ENCODE measurements at regions not wholly inside any gene's neighbourhood (a gene's known extent, or its start where the extent isn't known, plus 50 kb on each side); places are given as distances from the start of the nearest gene placed in this dataset.

DNA sequence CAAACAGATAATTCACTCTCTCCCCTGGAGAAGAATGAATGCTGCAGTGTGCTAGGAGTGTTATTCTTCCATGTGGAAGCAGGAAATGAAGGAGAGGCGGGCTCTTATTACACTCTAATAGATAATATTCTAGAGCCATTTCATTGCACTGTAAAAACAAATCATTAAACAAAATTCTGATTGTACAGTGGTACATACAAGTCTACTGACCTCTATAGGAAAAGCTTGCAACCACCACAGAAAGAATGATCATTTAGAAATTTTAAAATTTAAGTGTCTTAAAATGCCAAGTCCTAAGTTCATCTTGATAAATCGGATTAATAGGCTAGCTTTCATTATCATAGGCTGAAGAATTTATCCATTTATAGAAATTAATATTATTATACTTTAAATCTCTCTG is 960.3 kb upstream of the LRRN3 start:
- Histone ChIP-seq H3K27ac (no peak overlapping the region), H3K27me3 (ENCODE audit: insufficient read depth in 3 of 3, low read length in 2 of 3) (no peaks in the 10 kb centered on the region), H3K36me3 (ENCODE audit: insufficient read depth in 1 of 2, low read depth in 1 of 2) (no peaks in the 10 kb centered on the region), H3K9me3 (no peaks in the 10 kb centered on the region), H3K4me1 (no peaks in the 10 kb centered on the region), H3K4me3 (no peak overlapping the region)
- no peak for DNase-seq
- ATAC-seq = no peak
- WGBS, 3 donors = 66 to 80% (median 74%) methylated on average over 2 of the region's 2 CpGs
- intact Hi-C loops (cut with DNase I) = no loop called here
- TF ChIP-seq, protein P1, sequence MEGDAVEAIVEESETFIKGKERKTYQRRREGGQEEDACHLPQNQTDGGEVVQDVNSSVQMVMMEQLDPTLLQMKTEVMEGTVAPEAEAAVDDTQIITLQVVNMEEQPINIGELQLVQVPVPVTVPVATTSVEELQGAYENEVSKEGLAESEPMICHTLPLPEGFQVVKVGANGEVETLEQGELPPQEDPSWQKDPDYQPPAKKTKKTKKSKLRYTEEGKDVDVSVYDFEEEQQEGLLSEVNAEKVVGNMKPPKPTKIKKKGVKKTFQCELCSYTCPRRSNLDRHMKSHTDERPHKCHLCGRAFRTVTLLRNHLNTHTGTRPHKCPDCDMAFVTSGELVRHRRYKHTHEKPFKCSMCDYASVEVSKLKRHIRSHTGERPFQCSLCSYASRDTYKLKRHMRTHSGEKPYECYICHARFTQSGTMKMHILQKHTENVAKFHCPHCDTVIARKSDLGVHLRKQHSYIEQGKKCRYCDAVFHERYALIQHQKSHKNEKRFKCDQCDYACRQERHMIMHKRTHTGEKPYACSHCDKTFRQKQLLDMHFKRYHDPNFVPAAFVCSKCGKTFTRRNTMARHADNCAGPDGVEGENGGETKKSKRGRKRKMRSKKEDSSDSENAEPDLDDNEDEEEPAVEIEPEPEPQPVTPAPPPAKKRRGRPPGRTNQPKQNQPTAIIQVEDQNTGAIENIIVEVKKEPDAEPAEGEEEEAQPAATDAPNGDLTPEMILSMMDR (IDR thresholded peaks at IDR 0.05) = no peak

DNA sequence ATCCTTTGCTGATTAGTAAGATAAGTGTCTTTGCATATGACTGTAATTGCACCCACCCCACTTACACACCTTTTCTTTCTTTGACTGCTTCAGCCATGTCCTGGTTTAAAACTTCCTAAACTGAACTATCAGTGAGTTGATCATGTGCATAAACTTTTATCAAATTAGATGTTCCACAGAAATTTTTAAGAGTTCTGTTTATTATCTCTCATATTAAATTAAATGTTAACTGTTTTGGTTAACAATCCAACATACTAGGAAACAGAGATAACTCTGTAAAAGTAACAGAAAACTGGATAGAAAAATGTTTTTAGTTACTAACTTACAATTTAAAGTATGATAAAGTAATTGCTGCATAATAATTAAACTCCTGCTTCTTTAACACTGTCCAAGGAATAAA is 959.6 kb upstream of the LRRN3 start:
- H3K27me3 ChIP-seq (ENCODE audit: insufficient read depth in 3 of 3, low read length in 2 of 3) = no peaks in the 10 kb centered on the region
- DNase-seq (no peak), ATAC-seq (no peak)
- H3K4me1 ChIP-seq = no peaks in the 10 kb centered on the region
- TF ChIP-seq, protein P1 (IDR thresholded peaks at IDR 0.05) = no peak
- no peaks in the 10 kb centered on the region for H3K9me3 ChIP-seq
- no peaks in the 10 kb centered on the region for H3K36me3 ChIP-seq (ENCODE audit: insufficient read depth in 1 of 2, low read depth in 1 of 2)
- intact Hi-C loops (cut with DNase I) = no loop called here
- H3K4me3 ChIP-seq = no peak overlapping the region
- H3K27ac ChIP-seq = no peak overlapping the region

DNA sequence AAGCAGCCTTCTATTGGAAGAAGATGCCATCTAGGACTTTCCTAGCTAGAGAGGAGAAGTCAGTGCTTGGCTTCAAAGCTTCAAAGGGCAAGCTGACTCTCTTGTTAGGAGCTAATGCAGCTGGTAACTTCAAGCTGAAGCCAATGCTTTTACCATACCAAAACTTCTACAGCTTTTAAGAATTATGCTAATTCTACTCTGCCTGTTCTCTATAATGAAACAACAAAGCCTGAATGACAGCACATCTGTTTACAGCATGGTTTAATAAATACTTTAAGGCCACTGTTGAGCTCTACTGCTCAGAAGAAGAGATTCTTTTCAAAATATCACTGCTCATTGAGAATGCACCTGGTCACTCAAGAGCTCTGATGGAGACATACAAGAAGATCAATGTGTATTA is 951.9 kb upstream of the LRRN3 start:
- Histone ChIP-seq H3K4me1 (no peaks in the 10 kb centered on the region), H3K4me3 (no peak overlapping the region), H3K27me3 (ENCODE audit: insufficient read depth in 3 of 3, low read length in 2 of 3) (no peaks in the 10 kb centered on the region), H3K9me3 (peaks cover 1% of the 10 kb centered on the region), H3K36me3 (ENCODE audit: insufficient read depth in 1 of 2, low read depth in 1 of 2) (no peaks in the 10 kb centered on the region), H3K27ac (no peak overlapping the region)
- TF ChIP-seq, protein P1 (IDR thresholded peaks at IDR 0.05) = no peak
- intact Hi-C loops (cut with DNase I) = no loop called here
- DNase-seq (no peak), ATAC-seq (no peak)

DNA sequence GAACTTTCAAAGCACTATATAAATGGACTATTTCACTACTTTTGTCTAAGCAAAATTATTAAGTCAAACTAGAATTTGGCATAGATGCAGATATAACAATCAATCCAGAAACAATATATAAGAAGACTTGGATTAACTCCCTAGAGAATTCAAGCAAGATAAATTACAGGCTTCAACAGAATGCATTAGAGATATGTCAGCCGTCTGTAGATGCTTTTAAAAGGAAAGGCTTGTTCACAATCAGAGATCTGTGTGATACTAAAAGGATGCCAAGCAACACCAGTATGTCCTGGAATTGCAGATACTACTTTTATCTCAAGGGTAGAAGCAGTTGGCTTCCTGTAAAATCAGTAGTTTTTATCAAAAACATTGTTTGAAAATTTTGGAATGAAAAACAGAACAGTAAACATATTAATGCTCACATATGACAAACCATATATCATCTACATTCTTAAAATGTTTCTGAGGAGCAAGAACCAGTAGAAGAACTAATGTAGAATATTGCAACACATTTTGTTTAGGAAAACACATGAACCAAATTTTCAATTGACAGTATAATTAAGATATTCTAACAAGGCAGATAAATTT is 947.9 kb upstream of the LRRN3 start:
- no peak overlapping the region for H3K4me3 ChIP-seq
- no peaks in the 10 kb centered on the region for H3K4me1 ChIP-seq
- intact Hi-C loops (cut with DNase I) = no loop called here
- TF ChIP-seq, protein P1 (IDR thresholded peaks at IDR 0.05) = no peak
- WGBS, 3 donors = 18 to 39% (median 29%) methylated on average over 1 of the region's 1 CpG
- H3K36me3 ChIP-seq (ENCODE audit: insufficient read depth in 1 of 2, low read depth in 1 of 2) = no peaks in the 10 kb centered on the region
- no peak overlapping the region for H3K27ac ChIP-seq
- H3K27me3 ChIP-seq (ENCODE audit: insufficient read depth in 3 of 3, low read length in 2 of 3) = no peaks in the 10 kb centered on the region
- no peak for ATAC-seq
- H3K9me3 ChIP-seq = peaks cover 7% of the 10 kb centered on the region
- no peak for DNase-seq

- TF ChIP-seq, protein P1 (IDR thresholded peaks at IDR 0.05) = no peak
- Histone ChIP-seq H3K27ac (no peak overlapping the region), H3K36me3 (ENCODE audit: insufficient read depth in 1 of 2, low read depth in 1 of 2) (no peaks in the 10 kb centered on the region), H3K4me3 (no peak overlapping the region), H3K9me3 (peaks cover 15% of the 10 kb centered on the region), H3K4me1 (no peaks in the 10 kb centered on the region), H3K27me3 (ENCODE audit: insufficient read depth in 3 of 3, low read length in 2 of 3) (no peaks in the 10 kb centered on the region)
- intact Hi-C loops (cut with DNase I) = no loop called here
- no peak for ATAC-seq
- DNase-seq = no peak
- 90 to 95% (median 95%) methylated on average over 1 of the region's 1 CpG for WGBS, 3 donors
These were observed 946.3 kb upstream of the LRRN3 start for GRCh38 chr7:110144599-110144998.
